Esophagus muscularis mucosa (tissue), 3 donors: ENCODE measurements at regions not wholly inside any gene's neighbourhood (a gene's known extent, or its start where the extent isn't known, plus 50 kb on each side); places are given as distances from the start of the nearest gene placed in this dataset.

Source experiments
- CTCF ChIP-seq, 3 experiments: fragments of 200-600 bp in 2 of 3; fragments of 450-650 bp in 1 of 3; sonication (generic) in 2 of 3; IDR thresholded peaks; one replicate each; pipeline ENCODE4 v1.5.1; 2017 to 2019; ENCODE audit warnings: antibody characterized with exemption in 3 of 3, mild to moderate bottlenecking in 2 of 3, moderate library complexity in 1 of 3
- POLR2A ChIP-seq: fragments of 450-650 bp; IDR thresholded peaks from one replicate; pipeline ENCODE4 v1.6.1; 2017; ENCODE audit warnings: antibody characterized with exemption, moderate library complexity, mild to moderate bottlenecking, low read depth
- POLR2AphosphoS5 ChIP-seq, 2 donors: sonication (generic); formaldehyde crosslinking; IDR thresholded peaks; one replicate each; pipeline ENCODE4 v1.6.1; 2017; ENCODE audit warnings: antibody characterized with exemption in 2 of 2

DNA sequence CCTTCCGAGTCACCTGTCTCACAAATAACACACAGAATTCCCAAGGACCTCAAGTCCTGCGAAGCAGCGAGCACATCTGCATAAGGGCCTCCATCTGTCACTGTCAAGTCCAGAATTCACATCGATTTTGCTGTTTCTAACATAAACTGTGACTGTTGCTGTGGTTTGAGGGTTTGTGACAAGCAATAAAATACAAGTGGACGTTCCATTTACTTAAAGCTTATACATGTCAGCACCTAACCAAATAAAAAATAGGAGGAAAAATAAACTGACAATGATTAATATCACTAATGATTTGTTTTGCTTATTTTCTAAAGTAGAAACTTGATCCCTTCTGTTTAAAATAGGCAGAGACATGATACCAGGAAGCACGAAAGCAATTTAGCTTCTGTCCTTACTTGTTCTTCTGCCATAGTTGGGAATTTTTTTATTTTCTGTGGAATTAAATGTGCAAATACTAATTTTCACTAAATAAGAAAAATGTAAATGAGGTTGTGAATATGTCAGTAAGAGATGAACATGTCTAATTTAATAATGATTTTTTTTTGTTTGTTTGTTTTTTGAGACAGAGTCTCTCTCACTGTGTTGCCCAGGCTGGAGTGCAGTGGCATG lies 279.1 kb downstream of the FGF9 start:
- TF ChIP-seq POLR2A (no peak), CTCF (IDR thresholded peaks at IDR 0.05) (no peak), POLR2AphosphoS5 (IDR thresholded peaks at IDR 0.05) (no peak)
